ENCODE measurements at regions not wholly inside any gene's neighbourhood (a gene's known extent, or its start where the extent isn't known, plus 50 kb on each side); places are given as distances from the start of the nearest gene placed in this dataset.

DNA sequence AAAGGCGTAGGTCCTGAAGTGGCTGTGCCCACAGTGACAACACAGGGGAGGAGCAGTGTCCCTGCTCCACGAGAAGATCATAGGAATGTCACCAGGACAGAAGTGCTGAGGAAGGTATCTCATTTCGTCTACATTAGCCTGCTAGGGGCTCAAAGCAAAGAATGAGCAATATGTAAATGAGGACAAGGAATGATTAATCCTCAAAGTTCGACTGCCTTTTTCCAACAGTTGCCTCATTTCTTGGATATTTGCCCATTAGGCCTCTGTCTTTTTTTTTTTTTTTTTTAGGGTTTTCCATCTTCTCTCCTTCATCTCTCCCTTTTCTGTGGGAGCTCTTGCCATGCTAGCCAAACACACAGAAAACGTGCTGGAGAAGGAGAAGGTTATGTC, 105.2 kb upstream of the ARHGAP28 start:
- H3K27ac Mint-ChIP-seq (ENCODE audit: unreplicated experiment) = no peak overlapping the region
- intact Hi-C loops (cut with micrococcal nuclease; ENCODE audit: unreplicated experiment) = no loop called here
- H3K4me1 Mint-ChIP-seq (ENCODE audit: low read depth, unreplicated experiment) = peaks cover 7% of the 10 kb centered on the region
- Histone ChIP-seq H3K4me3 (ENCODE audit: low read depth, low read length) (no peak overlapping the region), H3K36me3 (ENCODE audit: control insufficient read depth, insufficient read depth, low read length) (no peaks in the 10 kb centered on the region), H3K4me1 (no peaks in the 10 kb centered on the region), H3K27me3 (replicated peaks; ENCODE audit: control insufficient read depth, insufficient read depth, low read length) (no peaks in the 10 kb centered on the region), H3K9me3 (no peaks in the 10 kb centered on the region)
- no peak for TF ChIP-seq CTCF (IDR thresholded peaks at IDR 0.05; ENCODE audit: insufficient read depth in 1 of 2, low read depth in 1 of 2, low read length in 1 of 2, severe bottlenecking in 1 of 2, unreplicated experiment in 1 of 2)
- ChIA-PET POLR2A (no interaction called here), CTCF (no interaction called here)
- no peak for DNase-seq
- no peaks in the 10 kb centered on the region for H3K36me3 Mint-ChIP-seq (ENCODE audit: insufficient read depth, unreplicated experiment)
- H3K4me3 Mint-ChIP-seq (ENCODE audit: unreplicated experiment) = no peak overlapping the region
- H3K9me3 Mint-ChIP-seq (ENCODE audit: unreplicated experiment) = peaks cover under 1% of the 10 kb centered on the region
- no peaks in the 10 kb centered on the region for H3K27me3 Mint-ChIP-seq (ENCODE audit: insufficient read depth, unreplicated experiment)
- no TSS peak for BruUV-seq (replicated peaks)

GRCh38 chr18:6624661-6625311, 104.7 kb upstream of the ARHGAP28 start:
- H3K9me3 ChIP-seq = no peaks in the 10 kb centered on the region
- no peak for TF ChIP-seq CTCF (IDR thresholded peaks at IDR 0.05; ENCODE audit: insufficient read depth in 1 of 2, low read depth in 1 of 2, low read length in 1 of 2, severe bottlenecking in 1 of 2, unreplicated experiment in 1 of 2)
- CTCF ChIA-PET = no interaction called here
- Mint-ChIP-seq H3K36me3 (ENCODE audit: insufficient read depth, unreplicated experiment) (no peaks in the 10 kb centered on the region), H3K4me3 (ENCODE audit: unreplicated experiment) (no peak overlapping the region), H3K27ac (ENCODE audit: unreplicated experiment) (no peak overlapping the region), H3K4me1 (ENCODE audit: low read depth, unreplicated experiment) (peaks cover 12% of the 10 kb centered on the region), H3K27me3 (ENCODE audit: insufficient read depth, unreplicated experiment) (no peaks in the 10 kb centered on the region), H3K9me3 (ENCODE audit: unreplicated experiment) (no peaks in the 10 kb centered on the region)
- no TSS peak for BruUV-seq (replicated peaks)
- no peaks in the 10 kb centered on the region for H3K27me3 ChIP-seq (replicated peaks; ENCODE audit: control insufficient read depth, insufficient read depth, low read length)
- H3K36me3 ChIP-seq (ENCODE audit: control insufficient read depth, insufficient read depth, low read length) = no peaks in the 10 kb centered on the region
- POLR2A ChIA-PET = no interaction called here
- H3K4me1 ChIP-seq = no peaks in the 10 kb centered on the region
- intact Hi-C loops (cut with micrococcal nuclease; ENCODE audit: unreplicated experiment) = no loop called here
- no peak overlapping the region for H3K4me3 ChIP-seq (ENCODE audit: low read depth, low read length)
- no peak for DNase-seq

GRCh38 chr18:6625481-6625880, 104.0 kb upstream of the ARHGAP28 start:
- TF ChIP-seq CTCF (IDR thresholded peaks at IDR 0.05; ENCODE audit: insufficient read depth in 1 of 2, low read depth in 1 of 2, low read length in 1 of 2, severe bottlenecking in 1 of 2, unreplicated experiment in 1 of 2) = no peak
- ChIA-PET CTCF (no interaction called here), POLR2A (no interaction called here)
- Histone ChIP-seq H3K4me3 (ENCODE audit: low read depth, low read length) (no peak overlapping the region), H3K4me1 (no peaks in the 10 kb centered on the region), H3K9me3 (no peaks in the 10 kb centered on the region), H3K27me3 (replicated peaks; ENCODE audit: control insufficient read depth, insufficient read depth, low read length) (no peaks in the 10 kb centered on the region), H3K36me3 (ENCODE audit: control insufficient read depth, insufficient read depth, low read length) (no peaks in the 10 kb centered on the region)
- Mint-ChIP-seq H3K4me3 (ENCODE audit: unreplicated experiment) (no peak overlapping the region), H3K9me3 (ENCODE audit: unreplicated experiment) (no peaks in the 10 kb centered on the region), H3K4me1 (ENCODE audit: low read depth, unreplicated experiment) (peaks cover 12% of the 10 kb centered on the region), H3K27ac (ENCODE audit: unreplicated experiment) (no peak overlapping the region), H3K36me3 (ENCODE audit: insufficient read depth, unreplicated experiment) (no peaks in the 10 kb centered on the region), H3K27me3 (ENCODE audit: insufficient read depth, unreplicated experiment) (no peaks in the 10 kb centered on the region)
- intact Hi-C loops (cut with micrococcal nuclease; ENCODE audit: unreplicated experiment) = no loop called here
- no TSS peak for BruUV-seq (replicated peaks)
- no peak for DNase-seq

All from Caco-2 (cell line).